K562 (cell line): ENCODE measurements at regions not wholly inside any gene's neighbourhood (a gene's known extent, or its start where the extent isn't known, plus 50 kb on each side); places are given as distances from the start of the nearest gene placed in this dataset.

Experiments used
- ATAC-seq: fragments of 200-7000 bp; cut with Tn5 transposase; 3 replicates; pipeline ENCODE4 v1.9.1; 2020; ENCODE audit warnings: moderate library complexity
- BruUV-seq: library from RNA; stranded (reverse); fragments of 400-500 nt; replicated peaks from 2 replicates; lab custom pipeline; 2021; lab: Mats Ljungman, UMichigan
- CTCF ChIA-PET: fragments of 300-600 bp; formaldehyde crosslinking; extraction: SDS; loops from one replicate; lab custom pipeline; 2021; ENCODE audit warnings: low intra/inter-chr PET ratio; lab: Yijun Ruan, JAX
- POLR2A ChIA-PET: fragments of 300-600, 350-650 bp; sonication (Branson Sonifier 250); formaldehyde crosslinking; extraction: SDS; loops from one replicate; lab custom pipeline; 2021; ENCODE audit warnings: antibody characterized with exemption, inconsistent platforms; lab: Yijun Ruan, JAX
- DNase-seq, 4 experiments: peaks; one replicate each; pipeline versions ENCODE4 v3.0.0 to v3.0.0-alpha.2; 2011 to 2018; ENCODE audit warnings: low spot score in 3 of 4, mixed read lengths in 3 of 4; ENCODE audit errors: extremely low read depth in 1 of 4
- FAIRE-seq: peaks from 2 replicates; lab custom pipeline; 2011; peaks lifted over from hg19 to GRCh38; lab: Jason Lieb, UNC
- H2AFZ ChIP-seq: 2 replicates; pipeline ENCODE4 v1.6.0; 2011; ENCODE audit warnings: low read depth, low read length, control low read depth, inconsistent platforms
- H3K27ac ChIP-seq: fragments of 200-600 bp; 3 replicates; pipeline ENCODE4 v1.8.0; 2011; ENCODE audit warnings: low read depth, mild to moderate bottlenecking, control low read depth, inconsistent platforms, low read length, moderate library complexity, mixed read lengths; ENCODE audit errors: extremely low read depth
- H3K27me3 ChIP-seq, 2 experiments: fragments of 300-600 bp in 1 of 2; 2 replicates in 1 of 2; 3 replicates in 1 of 2; pipeline versions ENCODE4 v1.6.0 to v1.8.0; 2011; ENCODE audit warnings: inconsistent platforms in 2 of 2, low read length in 2 of 2, mild to moderate bottlenecking in 1 of 2, mixed read lengths in 1 of 2, moderate library complexity in 1 of 2; ENCODE audit not compliant: control insufficient read depth in 2 of 2, insufficient read depth in 2 of 2
- H3K36me3 ChIP-seq: fragments of 300-600 bp; 3 replicates; pipeline ENCODE4 v1.8.0; 2011; ENCODE audit warnings: mild to moderate bottlenecking, low read length, inconsistent platforms; ENCODE audit not compliant: control insufficient read depth, insufficient read depth
- H3K4me1 ChIP-seq, 2 experiments: fragments of 200-600 bp in 1 of 2; replicated peaks in 1 of 2; 2 replicates in 1 of 2; 3 replicates in 1 of 2; pipeline versions ENCODE4 v1.5.1 to v1.8.0; 2011; ENCODE audit warnings: inconsistent platforms in 2 of 2, low read length in 2 of 2, mild to moderate bottlenecking in 1 of 2, mixed read lengths in 1 of 2, moderate library complexity in 1 of 2; ENCODE audit not compliant: control insufficient read depth in 2 of 2, insufficient read depth in 2 of 2
- H3K4me2 ChIP-seq: 2 replicates; pipeline ENCODE4 v1.6.1; 2011; ENCODE audit warnings: low read length, control low read depth, inconsistent platforms, mixed read lengths; ENCODE audit not compliant: insufficient read depth
- H3K4me3 ChIP-seq: fragments of 200-600 bp; sonication (generic), shearing (Covaris generic); 2 replicates; pipeline ENCODE4 v1.5.1; 2016; ENCODE audit warnings: control low read depth, inconsistent platforms
- H3K79me2 ChIP-seq: fragments of 200-600 bp; 3 replicates; pipeline ENCODE4 v1.8.0; 2011; ENCODE audit warnings: low read length, inconsistent platforms; ENCODE audit not compliant: control insufficient read depth, insufficient read depth
- H3K9ac ChIP-seq, 2 experiments: 2 replicates each; pipeline versions ENCODE4 v1.6.0 to v1.6.1; 2011; ENCODE audit warnings: low read depth in 2 of 2, low read length in 2 of 2, control low read depth in 1 of 2, inconsistent platforms in 1 of 2, mild to moderate bottlenecking in 1 of 2, mixed read lengths in 1 of 2; ENCODE audit not compliant: insufficient read depth in 1 of 2
- H3K9me1 ChIP-seq: one replicate; pipeline ENCODE4 v1.6.0; 2011; ENCODE audit warnings: inconsistent platforms, mild to moderate bottlenecking, low read length, moderate library complexity; ENCODE audit not compliant: control insufficient read depth, insufficient read depth
- H3K9me3 ChIP-seq: replicated peaks from 2 replicates; pipeline ENCODE4 v1.5.1; 2011; ENCODE audit warnings: low read depth, low read length, inconsistent platforms; ENCODE audit not compliant: control insufficient read depth, insufficient read depth
- H4K20me1 ChIP-seq: replicated peaks from 2 replicates; pipeline ENCODE4 v1.6.1; 2011; ENCODE audit warnings: low read length, inconsistent platforms, mixed read lengths; ENCODE audit not compliant: control insufficient read depth, insufficient read depth
- FOSL1 ChIP-seq: fragments of 200-800 bp; sonication (Bioruptor generic); conservative IDR thresholded peaks from 2 replicates; pipeline ENCODE4 v1.6.1; 2016; ENCODE audit warnings: missing genetic modification characterization, missing compliant biosample characterization
- GABPA ChIP-seq: fragments of 200-800 bp; sonication (Bioruptor generic); conservative IDR thresholded peaks from 2 replicates; pipeline ENCODE4 v1.6.1; 2016; ENCODE audit warnings: low read depth, missing genetic modification characterization, missing compliant biosample characterization
- HLTF ChIP-seq: fragments of 450-650 bp; IDR thresholded peaks from 2 replicates; pipeline ENCODE4 v1.6.1; 2016
- MBD2 ChIP-seq: sonication (generic); IDR thresholded peaks from 2 replicates; pipeline ENCODE4 v1.6.1; 2016; ENCODE audit warnings: low read depth, borderline replicate concordance
- NCOA1 ChIP-seq: fragments of 450-650 bp; IDR thresholded peaks from 2 replicates; pipeline ENCODE4 v1.6.1; 2016; ENCODE audit warnings: low read depth
- NCOA4 ChIP-seq: fragments of 450-650 bp; IDR thresholded peaks from 2 replicates; pipeline ENCODE4 v1.6.1; 2018; ENCODE audit warnings: mild to moderate bottlenecking; ENCODE audit not compliant: partially characterized antibody
- NFE2 ChIP-seq: IDR thresholded peaks from 2 replicates; pipeline ENCODE4 v1.6.1; 2014; ENCODE audit warnings: antibody characterized with exemption, low read depth
- NRF1 ChIP-seq, 2 experiments: fragments of 450-650 bp; IDR thresholded peaks in 1 of 2; conservative IDR thresholded peaks in 1 of 2; 2 replicates each; pipeline ENCODE4 v1.6.1; 2014; ENCODE audit warnings: mild to moderate bottlenecking in 2 of 2
- SMARCA5 ChIP-seq: fragments of 450-650 bp; IDR thresholded peaks from 2 replicates; pipeline ENCODE4 v1.6.1; 2016
- ZNF134 ChIP-seq: fragments of 250-450 bp; sonication (Bioruptor Pico); conservative IDR thresholded peaks from 2 replicates; pipeline ENCODE4 v1.4.0; 2020
- ZNF583 ChIP-seq: fragments of 250-450 bp; sonication (Bioruptor Pico); IDR thresholded peaks from 2 replicates; pipeline ENCODE4 v1.4.0; 2020
- WGBS: fragments of 100-300 bp; shearing (Covaris generic); methylation state at CpG from one replicate; pipeline ENCODE4 v1.1.6; 2016; ENCODE audit warnings: low coverage, mixed read lengths; ENCODE audit not compliant: insufficient coverage; ENCODE audit errors: missing lambda C conversion rate; 5-methylcytosine and 5-hydroxymethylcytosine counted together
- in situ Hi-C: fragments of 300-500 bp; cut with MboI; formaldehyde crosslinking; loops from 4 replicates; pipeline ENCODE4 v1.15.0; 2018; ENCODE audit warnings: inconsistent platforms, mixed read lengths
- intact Hi-C: fragments of 100-400 bp; cut with micrococcal nuclease; formaldehyde crosslinking; loops from 2 replicates; pipeline ENCODE4 v1.14.2; 2022
- TF ChIP-seq, protein P1 (sequence below): IDR thresholded peaks from 3 replicates; pipeline ENCODE4 v1.6.1; 2011; ENCODE audit warnings: borderline replicate concordance, mild to moderate bottlenecking, moderate library complexity; ENCODE audit not compliant: insufficient read length; ENCODE audit errors: extremely low read depth
- TF ChIP-seq, protein P2 (sequence below), 2 experiments: IDR thresholded peaks in 1 of 2; conservative IDR thresholded peaks in 1 of 2; 2 replicates each; pipeline ENCODE4 v1.6.1; 2016; ENCODE audit warnings: low read depth in 2 of 2, mild to moderate bottlenecking in 1 of 2, missing compliant biosample characterization in 1 of 2, missing genetic modification characterization in 1 of 2, moderate library complexity in 1 of 2
- TF ChIP-seq, protein P3 (sequence below): sonication (generic); formaldehyde crosslinking; IDR thresholded peaks from 2 replicates; pipeline ENCODE4 v1.8.1; 2023; ENCODE audit warnings: missing genetic modification reagents, mild to moderate bottlenecking, borderline replicate concordance

DNA sequence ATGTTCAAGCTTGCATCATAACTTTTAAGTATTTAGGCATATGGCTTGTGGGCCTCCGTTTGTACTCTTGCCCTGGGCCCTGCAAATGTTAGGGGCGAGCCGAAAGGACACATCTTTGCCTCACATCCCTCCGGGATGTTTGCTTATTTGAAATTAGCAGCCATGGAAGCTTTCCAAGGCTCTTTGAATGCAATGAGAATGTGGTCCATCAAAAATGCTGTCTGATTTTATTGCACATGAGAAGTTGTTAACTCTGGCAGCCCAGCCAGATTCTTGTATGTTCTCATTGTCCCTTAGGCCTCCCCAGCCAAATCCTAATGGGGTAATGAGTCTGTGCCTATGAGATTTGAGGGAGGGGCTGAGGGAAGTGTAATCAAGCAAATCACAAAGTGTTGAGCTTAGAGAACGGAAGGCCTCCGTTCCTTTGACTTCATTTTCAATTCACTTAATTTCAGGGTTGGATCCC, 261.2 kb upstream of the MARCKS start:
- Histone ChIP-seq H3K4me1 (no peaks in the 10 kb centered on the region), H2AFZ (no peak overlapping the region), H3K4me2 (no peak overlapping the region), H3K9ac (no peak overlapping the region), H3K9me3 (no peaks in the 10 kb centered on the region), H3K4me3 (no peak overlapping the region), H3K27ac (no peak overlapping the region), H3K79me2 (no peaks in the 10 kb centered on the region), H3K36me3 (no peaks in the 10 kb centered on the region), H3K27me3 (no peaks in the 10 kb centered on the region), H4K20me1 (no peaks in the 10 kb centered on the region), H3K9me1 (no peaks in the 10 kb centered on the region)
- ChIA-PET CTCF (no interaction called here), POLR2A (no interaction called here)
- in situ Hi-C loops (no loop called here), intact Hi-C loops (no loop called here)
- ATAC-seq (no peak), FAIRE-seq (no peak), DNase-seq (no peak)
- no TSS peak for BruUV-seq
- 0% methylated on average over 6 of the region's 6 CpGs for WGBS
- TF ChIP-seq NFE2, result no peak
- no peak for TF ChIP-seq NRF1 (conservative IDR thresholded peaks at IDR 0.05 in 1 of 2, IDR thresholded peaks at IDR 0.05 in 1 of 2)
- TF ChIP-seq NCOA4, result no peak
- TF ChIP-seq ZNF134 (CRISPR knock-in tag), result no peak
- TF ChIP-seq NCOA1, result no peak
- TF ChIP-seq, protein P1, sequence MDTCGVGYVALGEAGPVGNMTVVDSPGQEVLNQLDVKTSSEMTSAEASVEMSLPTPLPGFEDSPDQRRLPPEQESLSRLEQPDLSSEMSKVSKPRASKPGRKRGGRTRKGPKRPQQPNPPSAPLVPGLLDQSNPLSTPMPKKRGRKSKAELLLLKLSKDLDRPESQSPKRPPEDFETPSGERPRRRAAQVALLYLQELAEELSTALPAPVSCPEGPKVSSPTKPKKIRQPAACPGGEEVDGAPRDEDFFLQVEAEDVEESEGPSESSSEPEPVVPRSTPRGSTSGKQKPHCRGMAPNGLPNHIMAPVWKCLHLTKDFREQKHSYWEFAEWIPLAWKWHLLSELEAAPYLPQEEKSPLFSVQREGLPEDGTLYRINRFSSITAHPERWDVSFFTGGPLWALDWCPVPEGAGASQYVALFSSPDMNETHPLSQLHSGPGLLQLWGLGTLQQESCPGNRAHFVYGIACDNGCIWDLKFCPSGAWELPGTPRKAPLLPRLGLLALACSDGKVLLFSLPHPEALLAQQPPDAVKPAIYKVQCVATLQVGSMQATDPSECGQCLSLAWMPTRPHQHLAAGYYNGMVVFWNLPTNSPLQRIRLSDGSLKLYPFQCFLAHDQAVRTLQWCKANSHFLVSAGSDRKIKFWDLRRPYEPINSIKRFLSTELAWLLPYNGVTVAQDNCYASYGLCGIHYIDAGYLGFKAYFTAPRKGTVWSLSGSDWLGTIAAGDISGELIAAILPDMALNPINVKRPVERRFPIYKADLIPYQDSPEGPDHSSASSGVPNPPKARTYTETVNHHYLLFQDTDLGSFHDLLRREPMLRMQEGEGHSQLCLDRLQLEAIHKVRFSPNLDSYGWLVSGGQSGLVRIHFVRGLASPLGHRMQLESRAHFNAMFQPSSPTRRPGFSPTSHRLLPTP, result no peak
- TF ChIP-seq HLTF, result no peak
- TF ChIP-seq MBD2, result no peak
- TF ChIP-seq, protein P2, sequence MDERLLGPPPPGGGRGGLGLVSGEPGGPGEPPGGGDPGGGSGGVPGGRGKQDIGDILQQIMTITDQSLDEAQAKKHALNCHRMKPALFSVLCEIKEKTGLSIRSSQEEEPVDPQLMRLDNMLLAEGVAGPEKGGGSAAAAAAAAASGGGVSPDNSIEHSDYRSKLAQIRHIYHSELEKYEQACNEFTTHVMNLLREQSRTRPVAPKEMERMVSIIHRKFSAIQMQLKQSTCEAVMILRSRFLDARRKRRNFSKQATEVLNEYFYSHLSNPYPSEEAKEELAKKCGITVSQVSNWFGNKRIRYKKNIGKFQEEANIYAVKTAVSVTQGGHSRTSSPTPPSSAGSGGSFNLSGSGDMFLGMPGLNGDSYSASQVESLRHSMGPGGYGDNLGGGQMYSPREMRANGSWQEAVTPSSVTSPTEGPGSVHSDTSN (CRISPR knock-in tag; IDR thresholded peaks at IDR 0.05; ENCODE audit: low read depth), result no peak
- TF ChIP-seq, protein P2 (tag; conservative IDR thresholded peaks at IDR 0.05; ENCODE audit: low read depth), result no peak
- no peak for TF ChIP-seq SMARCA5
- TF ChIP-seq ZNF583 (CRISPR knock-in tag), result no peak
- no peak for TF ChIP-seq FOSL1 (tag)
- TF ChIP-seq, protein P3, sequence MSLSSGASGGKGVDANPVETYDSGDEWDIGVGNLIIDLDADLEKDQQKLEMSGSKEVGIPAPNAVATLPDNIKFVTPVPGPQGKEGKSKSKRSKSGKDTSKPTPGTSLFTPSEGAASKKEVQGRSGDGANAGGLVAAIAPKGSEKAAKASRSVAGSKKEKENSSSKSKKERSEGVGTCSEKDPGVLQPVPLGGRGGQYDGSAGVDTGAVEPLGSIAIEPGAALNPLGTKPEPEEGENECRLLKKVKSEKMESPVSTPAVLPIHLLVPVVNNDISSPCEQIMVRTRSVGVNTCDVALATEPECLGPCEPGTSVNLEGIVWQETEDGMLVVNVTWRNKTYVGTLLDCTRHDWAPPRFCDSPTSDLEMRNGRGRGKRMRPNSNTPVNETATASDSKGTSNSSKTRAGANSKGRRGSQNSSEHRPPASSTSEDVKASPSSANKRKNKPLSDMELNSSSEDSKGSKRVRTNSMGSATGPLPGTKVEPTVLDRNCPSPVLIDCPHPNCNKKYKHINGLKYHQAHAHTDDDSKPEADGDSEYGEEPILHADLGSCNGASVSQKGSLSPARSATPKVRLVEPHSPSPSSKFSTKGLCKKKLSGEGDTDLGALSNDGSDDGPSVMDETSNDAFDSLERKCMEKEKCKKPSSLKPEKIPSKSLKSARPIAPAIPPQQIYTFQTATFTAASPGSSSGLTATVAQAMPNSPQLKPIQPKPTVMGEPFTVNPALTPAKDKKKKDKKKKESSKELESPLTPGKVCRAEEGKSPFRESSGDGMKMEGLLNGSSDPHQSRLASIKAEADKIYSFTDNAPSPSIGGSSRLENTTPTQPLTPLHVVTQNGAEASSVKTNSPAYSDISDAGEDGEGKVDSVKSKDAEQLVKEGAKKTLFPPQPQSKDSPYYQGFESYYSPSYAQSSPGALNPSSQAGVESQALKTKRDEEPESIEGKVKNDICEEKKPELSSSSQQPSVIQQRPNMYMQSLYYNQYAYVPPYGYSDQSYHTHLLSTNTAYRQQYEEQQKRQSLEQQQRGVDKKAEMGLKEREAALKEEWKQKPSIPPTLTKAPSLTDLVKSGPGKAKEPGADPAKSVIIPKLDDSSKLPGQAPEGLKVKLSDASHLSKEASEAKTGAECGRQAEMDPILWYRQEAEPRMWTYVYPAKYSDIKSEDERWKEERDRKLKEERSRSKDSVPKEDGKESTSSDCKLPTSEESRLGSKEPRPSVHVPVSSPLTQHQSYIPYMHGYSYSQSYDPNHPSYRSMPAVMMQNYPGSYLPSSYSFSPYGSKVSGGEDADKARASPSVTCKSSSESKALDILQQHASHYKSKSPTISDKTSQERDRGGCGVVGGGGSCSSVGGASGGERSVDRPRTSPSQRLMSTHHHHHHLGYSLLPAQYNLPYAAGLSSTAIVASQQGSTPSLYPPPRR (CRISPR knock-in tag), result no peak
- TF ChIP-seq GABPA (tag), result no peak
